NCI-H446 (cell line): ENCODE measurements at regions not wholly inside any gene's neighbourhood (a gene's known extent, or its start where the extent isn't known, plus 50 kb on each side); places are given as distances from the start of the nearest gene placed in this dataset.

Source experiments
- DNase-seq, 2 experiments: peaks; one replicate each; lab custom pipeline; 2025; lab: John Stamatoyannopoulos, UW

DNA sequence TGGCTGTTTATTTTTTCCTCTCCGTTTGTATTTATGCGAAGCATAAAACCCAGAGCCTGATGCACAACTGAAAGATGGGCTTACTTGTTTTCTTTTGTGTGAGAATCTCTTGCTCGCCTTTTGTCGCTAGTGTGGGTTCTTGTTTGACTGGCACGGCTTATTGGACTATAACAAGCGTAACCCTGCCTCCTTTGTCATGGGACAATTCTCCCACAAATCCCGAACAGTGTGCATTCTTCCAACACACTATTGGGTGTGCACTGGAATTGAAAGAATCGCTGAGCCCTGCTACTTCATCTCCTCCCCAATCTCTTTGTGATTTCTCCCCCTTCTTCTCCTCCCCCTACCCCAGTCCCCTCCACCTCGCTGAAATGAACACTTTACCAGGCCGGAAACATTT lies 110.8 kb downstream of the ZIC5 start:
- no peak for DNase-seq

DNA sequence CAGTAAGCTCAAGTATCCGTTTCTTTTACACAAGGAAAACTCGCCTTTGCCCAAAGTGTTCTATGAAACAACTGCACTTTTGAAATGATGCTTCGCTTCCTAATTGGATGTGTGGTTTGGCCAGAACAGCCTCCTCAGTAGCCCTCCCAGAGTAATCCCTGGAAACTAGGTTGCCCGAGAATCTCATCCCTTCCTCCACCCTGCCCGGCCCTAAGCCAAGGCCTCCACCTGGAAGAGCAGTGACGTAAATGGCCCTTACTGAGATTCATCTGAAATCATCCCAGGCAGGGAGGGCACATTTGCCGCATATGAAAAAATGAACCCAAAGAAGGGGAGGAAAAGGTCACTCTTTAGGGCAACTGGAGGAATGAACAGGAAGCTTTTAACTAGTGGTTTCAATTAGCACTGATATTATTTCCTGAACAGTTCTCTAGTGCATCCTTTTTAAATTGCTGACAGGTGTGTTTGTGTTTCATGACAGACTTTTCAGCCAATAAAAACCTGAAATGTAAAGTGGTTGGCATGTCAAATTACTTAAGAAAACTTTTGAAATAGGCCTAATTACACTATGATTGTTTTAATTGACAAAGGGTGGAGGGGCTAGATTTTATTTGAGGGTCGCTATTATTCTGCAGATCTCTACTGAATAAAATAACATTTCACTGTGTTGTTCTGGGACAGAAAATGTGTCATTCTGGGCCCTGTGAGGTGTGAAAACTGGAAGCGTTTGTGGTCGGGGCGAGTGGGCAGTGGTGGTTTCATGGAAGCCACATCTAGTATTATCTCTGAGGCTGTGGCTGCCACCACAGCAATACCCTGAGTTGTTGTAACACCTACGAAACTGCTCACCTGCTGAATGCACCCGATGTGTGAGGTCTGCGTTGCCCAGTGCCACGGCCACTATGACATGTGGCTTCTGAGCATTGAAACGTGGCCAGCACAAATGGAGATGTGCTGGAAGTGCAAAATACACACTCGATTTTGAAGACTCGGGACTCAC lies 112.1 kb downstream of the ZIC5 start:
- no peak for DNase-seq

DNA sequence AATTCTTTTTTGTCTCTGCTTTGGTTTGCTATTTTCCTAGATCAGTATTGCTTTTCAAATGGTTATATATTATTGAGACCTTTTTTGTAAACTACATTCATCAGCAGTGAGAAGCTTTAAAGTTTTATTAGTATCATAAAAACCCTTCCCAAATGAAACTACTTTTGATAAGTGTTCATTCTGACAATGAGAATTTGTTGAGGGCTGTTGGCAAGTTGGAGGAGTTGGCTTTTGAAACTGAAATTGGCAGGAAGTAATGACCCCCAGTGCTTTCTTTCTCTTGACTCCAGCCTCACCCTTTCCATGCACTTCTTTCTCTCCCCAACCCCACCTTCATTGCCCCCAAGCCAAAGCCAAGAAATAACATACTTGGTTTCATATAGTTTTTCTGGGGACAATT lies 113.8 kb downstream of the ZIC5 start:
- DNase-seq: peak in 1 of 2 experiments; percentile 34

DNA sequence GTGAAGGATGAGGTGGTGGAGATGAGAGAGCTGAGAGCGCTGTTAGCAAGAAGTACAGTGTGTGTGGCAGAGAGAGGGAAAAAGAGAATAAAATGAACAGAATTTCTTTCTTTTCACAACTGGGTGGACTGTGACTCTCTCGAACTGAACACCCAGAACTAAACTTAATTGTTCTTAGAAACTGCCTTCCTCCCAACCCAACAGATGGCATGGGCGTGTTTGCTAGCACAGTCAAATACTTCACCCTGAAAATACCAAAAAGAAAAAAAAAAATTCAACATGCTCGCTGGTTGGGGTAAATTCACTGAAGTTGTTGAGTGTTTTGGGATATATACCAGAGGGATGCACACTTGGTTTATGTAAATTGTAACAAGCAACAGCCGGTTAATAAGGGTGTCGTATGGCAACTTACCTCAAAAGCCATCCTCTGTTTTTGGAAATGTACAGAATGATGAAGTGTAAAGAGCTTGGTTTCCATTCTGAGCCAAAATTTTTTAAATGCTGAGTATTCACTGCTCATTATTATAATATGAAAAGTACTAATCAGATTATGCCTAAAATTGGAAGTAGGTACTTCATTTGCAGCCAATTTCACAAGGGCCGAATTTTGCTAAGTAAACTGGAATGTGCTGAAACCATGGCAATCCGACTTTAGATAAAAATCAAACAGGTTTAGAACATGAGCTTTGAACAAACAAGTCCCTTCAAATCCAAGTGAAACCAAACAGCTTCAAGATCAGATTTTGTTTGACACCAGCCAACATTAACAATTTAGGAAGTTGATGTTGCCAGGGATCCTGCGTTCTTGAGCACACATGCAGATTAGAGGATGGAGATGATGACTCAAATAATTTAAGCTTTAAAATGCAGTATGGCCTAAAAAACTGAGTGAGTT lies 115.8 kb downstream of the ZIC5 start:
- DNase-seq: peak; percentile 82 to 89

DNA sequence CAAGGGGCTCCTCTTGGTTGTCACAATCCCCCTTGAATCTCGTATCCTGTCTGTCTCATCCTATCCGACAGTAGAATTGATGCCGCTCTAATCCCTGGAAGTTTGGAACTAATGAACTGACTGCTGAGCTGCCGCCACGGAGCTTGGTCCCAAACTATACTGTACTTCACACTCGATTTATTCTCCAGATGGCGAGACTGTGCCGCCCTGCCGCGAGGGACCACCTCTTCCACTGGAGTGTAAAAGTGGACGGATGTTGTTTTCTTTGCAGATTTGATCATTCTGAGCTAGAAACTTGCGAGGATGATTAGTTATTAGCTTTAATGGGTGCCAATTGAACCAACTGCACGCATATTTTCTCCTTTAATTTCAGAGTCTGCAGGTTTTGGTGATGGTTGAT lies 117.2 kb downstream of the ZIC5 start:
- DNase-seq: peak; percentile 60 to 86

DNA sequence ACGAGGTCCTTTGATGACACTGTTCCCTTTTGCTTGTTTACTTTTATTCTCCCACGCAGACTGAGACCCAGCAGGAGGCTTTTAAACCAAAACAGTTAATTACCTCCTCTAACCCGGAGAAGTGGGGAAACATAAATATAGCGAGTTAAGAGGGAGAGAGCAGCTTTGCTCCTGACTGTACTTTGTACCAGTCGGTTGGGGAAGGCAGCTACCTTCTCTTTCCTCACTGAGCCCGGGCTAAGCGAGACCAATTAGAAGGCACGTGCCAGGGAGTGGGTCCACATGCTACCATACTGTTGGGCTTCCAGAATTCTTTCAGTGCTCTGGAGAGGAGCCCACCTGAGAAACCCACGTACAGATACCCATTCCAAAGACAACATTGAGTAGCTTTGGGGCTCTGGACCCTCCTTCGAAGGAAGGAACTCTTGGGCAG lies 124.2 kb downstream of the ZIC5 start:
- DNase-seq: no peak

DNA sequence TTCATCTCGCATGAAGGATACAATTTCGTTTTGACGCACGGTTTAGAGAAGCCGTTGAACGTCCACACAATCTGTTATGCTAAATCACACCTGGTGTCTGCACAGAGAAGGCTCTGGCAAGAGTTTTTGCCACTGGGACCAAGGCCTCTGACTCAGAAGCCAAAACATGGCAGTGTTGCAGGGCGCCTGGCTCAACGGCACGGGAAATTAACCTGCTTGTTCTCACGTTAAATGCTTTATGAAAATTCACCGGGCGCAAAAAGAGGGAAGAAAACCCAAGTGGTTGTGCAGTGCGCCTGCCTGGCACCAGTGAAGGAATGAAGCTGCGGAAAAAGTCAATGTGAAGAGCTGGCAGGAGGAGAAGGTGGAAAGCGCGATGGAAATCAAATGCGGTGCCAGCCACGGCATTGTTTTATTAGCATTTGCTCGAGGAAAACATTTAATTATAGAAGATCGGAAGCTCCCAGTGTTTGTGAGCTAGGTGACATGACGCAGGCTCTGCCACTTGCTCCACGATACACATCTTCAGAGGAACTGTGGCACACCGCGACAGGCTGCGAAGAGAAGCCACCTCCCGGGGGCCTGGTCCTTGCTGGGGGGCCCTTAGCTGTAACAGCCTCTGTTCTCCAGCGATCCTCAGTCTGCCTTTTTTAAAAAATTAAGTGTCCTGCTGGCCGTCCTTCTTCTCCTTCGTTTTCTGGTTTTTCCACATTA lies 126.2 kb downstream of the ZIC5 start:
- DNase-seq: peak in 1 of 2 experiments; percentile 52

DNA sequence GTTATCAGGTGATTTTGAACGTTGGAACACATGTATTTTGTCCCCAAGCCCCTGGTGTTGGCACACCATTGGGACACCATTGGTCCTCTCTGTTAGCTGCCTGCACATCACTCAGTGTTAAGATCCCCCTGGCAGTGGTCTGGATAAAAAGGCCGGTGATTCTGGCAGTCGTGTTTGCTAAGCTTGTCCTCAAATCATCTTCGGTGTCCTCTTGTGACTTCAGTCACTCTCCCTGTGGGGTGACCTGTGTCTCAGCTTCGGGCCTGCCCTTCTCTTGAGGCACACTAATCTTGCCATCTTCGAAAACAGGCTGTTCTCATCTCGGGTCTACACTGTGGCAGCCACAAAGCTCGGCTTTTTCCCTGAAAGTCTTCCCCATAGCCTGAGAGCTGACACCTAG lies 127.1 kb downstream of the ZIC5 start:
- DNase-seq: no peak

DNA sequence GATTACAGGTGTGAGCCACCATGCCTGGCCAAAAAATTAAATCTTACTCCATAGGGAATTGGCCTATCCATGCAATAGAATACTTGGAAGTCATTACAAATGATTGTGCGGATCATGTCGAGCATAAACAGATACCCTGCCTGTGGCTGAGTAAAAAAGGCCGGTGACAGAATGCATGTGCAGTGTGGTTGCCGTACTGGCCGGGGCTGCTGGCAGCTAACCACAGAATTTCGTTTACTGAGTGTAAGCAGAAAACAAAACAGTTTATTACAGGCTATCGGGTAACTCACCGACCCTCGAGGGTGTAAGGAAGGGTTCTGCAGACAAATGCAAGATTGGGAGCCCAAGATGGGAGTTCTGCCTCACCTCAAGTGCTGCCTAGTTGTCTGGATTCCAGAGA lies 127.7 kb downstream of the ZIC5 start:
- no peak for DNase-seq

DNA sequence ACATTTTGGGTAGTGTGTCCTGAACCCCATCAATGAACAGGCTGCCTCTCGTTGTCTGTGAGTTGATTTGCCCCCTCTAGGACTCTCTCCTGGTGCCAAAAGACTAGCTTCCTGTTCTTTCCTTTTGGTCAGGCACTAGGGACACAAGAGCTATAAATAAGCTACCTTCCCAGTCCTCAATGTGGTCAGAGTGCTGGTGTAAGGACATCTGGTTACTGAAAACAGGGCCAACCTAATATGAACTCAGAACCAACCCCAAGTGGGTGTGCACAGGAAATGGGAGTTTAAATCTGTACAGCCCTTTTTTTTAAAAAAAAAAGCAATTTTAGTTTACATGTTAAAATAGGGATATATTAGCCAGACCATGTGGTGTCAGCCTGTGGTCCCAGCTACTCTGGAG lies 129.2 kb downstream of the ZIC5 start:
- no peak for DNase-seq

DNA sequence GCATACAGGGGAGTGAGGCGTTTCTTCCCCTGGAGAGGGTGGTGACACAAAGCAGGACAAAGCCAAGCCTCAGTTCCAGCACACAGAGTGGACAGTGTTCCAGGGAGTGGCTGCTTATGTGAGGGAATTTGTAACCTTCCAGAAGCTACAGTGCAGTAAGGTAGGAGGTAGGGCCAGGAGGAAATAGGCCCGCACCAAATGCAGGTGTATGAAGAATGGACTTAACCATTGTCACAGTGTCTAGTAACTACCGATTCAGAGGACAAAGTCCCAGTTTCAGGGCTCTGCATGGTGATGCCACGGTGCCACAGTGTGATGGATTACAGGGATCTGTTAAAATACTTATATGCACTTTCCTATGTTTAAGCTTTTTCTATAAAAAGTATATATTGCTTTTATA lies 135.3 kb downstream of the ZIC5 start:
- no peak for DNase-seq

DNA sequence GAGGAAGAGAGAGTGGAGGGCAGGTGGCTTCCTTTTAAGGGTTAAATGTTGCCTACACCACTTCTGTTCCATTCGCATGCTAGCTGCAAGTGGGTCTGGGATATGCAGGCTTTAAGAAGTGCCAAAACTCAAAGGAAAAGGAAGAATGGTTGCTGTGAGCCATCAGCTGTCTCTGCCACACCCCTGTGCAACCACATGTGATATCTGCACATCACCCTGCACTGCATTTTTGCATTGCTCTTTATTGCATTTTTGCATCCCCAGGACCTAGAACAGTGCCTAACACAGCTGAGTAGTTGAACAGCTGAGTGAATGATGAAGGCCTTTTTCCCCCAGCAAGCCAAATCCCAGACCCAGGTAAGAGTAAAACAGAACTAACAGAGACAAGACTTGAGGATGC lies 136.1 kb downstream of the ZIC5 start:
- no peak for DNase-seq

DNA sequence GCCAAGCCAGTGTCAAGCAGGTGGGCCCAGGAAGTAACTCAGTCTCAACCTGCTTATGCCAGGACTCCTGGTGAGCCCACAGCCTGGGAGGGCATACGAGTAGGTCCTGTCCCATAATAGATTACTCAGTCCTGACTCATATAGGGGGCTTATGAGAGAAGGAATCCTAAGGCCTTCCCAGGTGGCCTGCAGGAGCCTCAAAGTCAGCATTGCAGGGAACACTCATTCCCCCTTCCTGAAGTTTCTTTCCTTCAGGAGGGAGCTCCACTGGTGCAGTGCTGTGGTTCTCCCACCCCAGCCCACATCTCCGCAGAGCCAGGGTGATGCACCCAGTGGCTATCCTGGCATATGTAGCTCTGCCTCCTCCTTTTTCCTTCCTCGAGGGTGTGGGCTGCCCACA lies 137.3 kb downstream of the ZIC5 start:
- no peak for DNase-seq

DNA sequence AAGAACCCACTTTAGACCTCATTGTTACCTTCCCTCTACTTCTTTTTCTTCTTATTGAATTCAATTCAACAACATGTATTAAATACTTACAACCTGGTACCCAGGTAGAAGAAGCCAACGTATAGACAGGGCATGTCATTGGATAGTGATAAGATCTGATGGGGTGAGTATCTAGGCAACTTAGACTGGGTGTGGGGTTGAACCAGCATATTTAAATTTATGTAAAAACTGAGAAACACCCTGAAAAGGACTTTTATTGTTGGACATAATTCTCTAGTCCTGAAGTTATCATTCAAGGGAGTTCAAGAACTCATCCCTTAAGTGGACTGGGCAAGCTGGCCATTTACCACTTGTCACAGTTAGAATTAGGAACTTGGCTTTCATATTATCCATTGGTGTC lies 139.2 kb downstream of the ZIC5 start:
- DNase-seq: no peak

DNA sequence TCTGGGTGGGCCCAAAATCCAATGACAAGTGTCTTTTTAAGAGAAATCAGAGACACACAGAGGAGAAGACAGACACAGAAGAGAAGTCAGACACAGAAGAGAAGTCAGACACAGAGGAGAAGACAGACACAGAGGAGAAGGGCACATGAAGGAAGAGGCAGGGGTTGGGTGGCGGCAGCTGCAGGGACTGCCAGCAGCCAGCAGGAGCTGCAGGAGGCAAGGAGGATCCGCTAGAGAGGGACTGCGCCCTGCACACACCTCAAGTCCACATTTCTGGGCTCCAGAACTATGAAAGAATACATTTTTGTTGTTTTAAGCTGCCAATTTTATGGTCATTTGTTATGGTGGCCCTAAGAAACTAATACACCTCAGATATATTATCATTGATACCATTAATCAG lies 140.6 kb downstream of the ZIC5 start:
- no peak for DNase-seq

DNA sequence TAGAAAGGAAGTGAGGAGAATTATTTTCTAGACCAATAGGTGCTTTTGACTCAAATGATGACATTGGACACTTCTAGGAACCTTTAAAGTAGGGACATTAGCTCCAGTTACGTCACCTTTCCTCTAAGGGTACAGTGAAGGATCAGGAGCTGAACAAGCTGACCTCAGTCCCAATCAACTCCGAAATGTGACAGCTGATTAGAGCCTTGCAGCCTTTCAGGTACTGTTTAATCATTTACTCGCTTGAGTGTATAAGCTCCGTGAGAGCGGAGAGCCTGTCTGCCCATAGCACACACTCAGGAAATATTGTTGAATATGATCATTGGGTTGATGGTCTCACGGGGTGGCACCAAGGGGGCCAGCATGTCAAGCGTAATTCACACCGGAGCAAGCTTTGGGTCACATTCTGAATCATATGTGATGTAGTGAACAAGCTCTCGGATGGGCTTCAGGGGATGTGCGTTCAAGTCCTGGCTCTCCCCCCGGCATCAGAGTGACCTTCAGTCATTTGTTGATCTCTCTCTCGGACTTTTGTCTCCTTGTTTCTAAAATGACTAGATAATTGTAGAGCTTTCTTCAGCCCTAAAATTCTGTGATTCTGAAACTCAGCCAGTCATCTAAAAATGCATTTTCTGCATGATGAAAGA lies 141.9 kb downstream of the ZIC5 start:
- no peak for DNase-seq

DNA sequence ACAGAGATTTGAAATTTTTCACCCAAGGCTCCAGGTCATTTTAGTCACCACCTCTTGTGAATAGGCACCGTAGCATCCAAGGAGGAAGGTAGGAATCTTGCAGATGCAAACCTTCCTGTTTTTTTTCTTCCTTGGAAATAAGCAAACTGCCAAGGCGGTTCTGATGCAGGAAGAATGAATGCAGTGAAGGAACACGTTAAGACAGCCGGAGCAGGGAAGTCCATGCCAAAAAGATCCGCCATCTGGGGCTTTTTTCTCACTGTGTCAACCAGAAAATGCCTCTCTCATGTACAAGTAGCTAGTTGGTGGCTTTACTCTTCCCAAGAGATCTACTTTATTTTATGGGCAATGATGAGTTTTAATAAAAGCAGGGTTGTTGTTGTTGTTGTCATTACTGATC lies 142.4 kb downstream of the ZIC5 start:
- peak in 1 of 2 experiments; percentile 57 for DNase-seq

DNA sequence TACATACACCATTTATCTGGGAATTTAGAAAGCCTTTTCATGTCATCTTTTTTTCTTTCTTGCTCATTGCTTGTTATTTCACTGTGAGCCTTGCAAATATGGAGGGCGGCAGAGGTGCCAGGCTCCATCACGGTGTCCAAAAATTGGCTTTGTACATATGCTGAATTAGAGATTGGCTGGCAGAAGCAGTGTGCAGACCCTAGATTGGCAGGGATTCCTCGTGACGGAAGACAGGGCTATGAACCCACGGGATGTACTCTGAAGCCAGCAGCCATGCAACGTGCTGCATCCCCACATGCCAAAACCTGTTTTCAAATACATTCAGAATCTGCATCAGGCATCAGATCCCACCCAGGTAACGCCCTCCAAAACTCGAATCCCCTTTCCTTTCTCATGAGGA lies 142.8 kb downstream of the ZIC5 start:
- peak in 1 of 2 experiments; percentile 79 for DNase-seq

DNA sequence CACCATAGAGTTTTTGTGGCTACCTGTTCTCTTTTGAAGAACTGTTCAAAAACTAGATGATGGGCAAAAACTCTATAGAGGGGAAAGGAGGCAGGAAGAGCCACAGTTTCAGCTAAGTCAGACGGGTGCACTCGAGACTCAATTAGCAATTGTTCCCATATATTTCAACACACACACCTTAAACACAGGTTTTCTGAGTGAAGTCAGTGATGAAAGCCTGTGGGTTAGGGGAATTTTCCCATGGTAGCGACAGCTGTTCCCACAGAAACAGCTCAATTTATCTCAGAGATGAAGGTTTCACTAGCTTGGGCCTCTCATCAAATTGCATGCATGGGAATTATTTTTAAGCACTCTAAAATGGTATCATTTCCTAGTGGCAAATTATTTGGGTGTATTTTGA lies 143.4 kb downstream of the ZIC5 start:
- no peak for DNase-seq

DNA sequence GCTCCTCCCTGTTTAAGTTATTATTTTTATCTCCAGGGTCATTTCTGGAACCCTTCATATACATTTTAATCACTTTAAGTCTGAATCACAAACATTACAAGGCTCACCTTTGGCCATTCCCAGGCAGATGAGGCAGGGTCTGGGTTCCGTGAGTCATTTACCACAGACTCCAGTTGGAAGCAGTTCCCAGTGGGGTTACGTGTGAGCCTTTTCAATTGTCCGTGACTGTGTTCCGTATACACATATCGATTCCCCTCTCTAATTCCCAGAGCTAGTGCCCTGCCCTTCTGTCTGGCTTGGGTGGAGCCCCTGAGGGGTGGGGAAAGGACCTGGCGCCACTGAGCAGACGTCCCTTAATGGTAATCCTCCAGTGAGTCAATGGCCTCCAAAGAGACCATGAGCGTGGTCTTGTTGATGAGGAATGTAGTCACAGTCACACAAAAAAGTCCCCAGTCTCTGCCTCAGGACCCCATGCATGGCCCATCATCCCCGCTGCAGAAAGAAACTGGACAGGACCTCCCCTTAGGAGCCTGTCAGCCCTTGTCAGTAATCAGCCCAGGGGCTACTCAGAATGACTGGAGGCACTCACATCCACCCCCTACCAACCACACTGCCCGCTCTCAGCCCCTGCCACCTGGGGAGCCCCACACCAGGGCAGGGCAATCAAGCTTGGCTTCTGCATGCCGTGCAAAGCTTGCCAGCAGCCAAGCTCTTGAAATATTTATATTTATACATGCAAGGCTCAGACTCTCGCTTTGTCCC lies 144.4 kb downstream of the ZIC5 start:
- no peak for DNase-seq

DNA sequence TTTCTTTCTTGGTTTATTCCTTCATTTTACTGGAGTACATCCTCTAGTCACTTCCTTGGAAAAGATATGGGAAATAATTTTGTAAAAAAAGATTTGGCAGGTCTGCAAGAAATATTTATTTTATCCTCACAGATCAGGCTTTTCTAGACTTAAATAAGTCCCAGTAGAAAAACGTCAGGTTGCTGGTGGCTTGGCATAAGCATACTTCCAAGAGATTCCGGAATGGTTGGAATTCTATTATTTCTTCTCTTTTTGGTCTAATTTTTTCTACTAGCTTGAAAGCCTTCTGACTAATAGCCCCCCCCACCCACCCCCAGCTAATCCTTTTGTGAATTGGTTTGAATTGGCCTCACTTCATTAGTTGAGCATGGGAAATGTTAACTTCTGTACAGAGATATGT lies 147.6 kb downstream of the ZIC5 start:
- no peak for DNase-seq
